ENCODE measurements at regions not wholly inside any gene's neighbourhood (a gene's known extent, or its start where the extent isn't known, plus 50 kb on each side); places are given as distances from the start of the nearest gene placed in this dataset.

DNA sequence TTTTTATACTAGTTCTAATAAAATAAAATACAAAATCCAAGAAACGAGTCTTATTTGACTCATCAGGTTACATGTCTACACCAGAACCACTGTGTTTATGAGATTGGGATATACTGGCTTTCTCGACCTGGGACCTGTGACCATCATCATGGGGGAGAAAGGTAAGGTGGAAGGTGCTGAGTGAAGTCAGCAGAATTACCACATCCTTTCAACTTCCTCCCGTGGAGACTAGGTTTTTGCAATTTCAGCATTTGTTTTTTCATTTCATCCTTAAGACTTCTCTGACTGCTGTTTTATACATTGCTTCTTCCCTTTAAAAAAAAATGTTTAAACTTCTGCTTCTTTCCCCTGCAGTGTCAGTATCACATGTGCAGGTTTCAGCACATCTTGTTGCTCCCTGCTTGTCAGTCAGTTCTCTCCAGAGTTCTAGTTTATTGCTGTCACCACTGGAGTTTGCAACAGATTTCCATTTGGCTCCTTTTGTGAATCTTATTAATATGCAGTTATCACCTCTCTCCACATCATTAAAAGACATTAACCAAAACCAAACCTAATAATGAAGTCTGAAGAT, 60.4 kb upstream of the HAO2 start:
- TF ChIP-seq EZH2 (IDR thresholded peaks at IDR 0.05; ENCODE audit: low read length), result no peak
- TF ChIP-seq, protein P1, sequence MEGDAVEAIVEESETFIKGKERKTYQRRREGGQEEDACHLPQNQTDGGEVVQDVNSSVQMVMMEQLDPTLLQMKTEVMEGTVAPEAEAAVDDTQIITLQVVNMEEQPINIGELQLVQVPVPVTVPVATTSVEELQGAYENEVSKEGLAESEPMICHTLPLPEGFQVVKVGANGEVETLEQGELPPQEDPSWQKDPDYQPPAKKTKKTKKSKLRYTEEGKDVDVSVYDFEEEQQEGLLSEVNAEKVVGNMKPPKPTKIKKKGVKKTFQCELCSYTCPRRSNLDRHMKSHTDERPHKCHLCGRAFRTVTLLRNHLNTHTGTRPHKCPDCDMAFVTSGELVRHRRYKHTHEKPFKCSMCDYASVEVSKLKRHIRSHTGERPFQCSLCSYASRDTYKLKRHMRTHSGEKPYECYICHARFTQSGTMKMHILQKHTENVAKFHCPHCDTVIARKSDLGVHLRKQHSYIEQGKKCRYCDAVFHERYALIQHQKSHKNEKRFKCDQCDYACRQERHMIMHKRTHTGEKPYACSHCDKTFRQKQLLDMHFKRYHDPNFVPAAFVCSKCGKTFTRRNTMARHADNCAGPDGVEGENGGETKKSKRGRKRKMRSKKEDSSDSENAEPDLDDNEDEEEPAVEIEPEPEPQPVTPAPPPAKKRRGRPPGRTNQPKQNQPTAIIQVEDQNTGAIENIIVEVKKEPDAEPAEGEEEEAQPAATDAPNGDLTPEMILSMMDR (optimal IDR thresholded peaks at IDR 0.05 in 1 of 3, IDR thresholded peaks at IDR 0.05 in 1 of 3, conservative IDR thresholded peaks at IDR 0.05 in 1 of 3; ENCODE audit: extremely low read depth in 1 of 3, insufficient read depth in 2 of 3, low read length in 3 of 3), result no peak
